ENCODE measurements at regions not wholly inside any gene's neighbourhood (a gene's known extent, or its start where the extent isn't known, plus 50 kb on each side); places are given as distances from the start of the nearest gene placed in this dataset.
"Not testable (repeated sequence)": the region's sequence is repeated elsewhere in the genome, so short reads cannot be mapped to it uniquely, and the experiment has no call there.

DNA sequence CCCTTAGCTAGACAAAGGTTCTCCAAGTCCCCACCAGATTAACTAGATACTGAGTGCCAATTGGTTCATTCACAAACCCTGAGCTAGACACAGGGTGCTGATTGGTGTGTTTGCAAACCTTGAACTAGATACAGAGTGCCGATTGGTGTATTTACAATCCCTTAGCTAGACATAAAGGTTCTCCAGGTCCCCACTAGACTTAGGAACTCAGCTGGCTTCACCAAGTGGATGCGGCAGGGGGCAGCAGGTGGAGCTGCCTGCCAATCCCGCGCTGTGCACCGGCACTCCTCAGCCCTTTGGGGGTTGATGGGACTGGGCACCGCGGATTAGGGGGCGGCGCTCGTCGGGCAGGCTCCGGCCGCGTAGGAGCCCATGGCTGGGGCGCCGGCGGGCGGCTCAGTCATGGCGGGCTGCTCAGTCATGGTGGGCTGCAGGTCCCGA is 157.6 kb downstream of the KLRB1 start:
- H3K9me3 ChIP-seq (ENCODE audit: insufficient read depth in 2 of 2, low read depth in 1 of 2, low read length in 1 of 2); H4K5ac ChIP-seq (ENCODE audit: insufficient read length, low read depth, low read length); H3K4me1 ChIP-seq (replicated peaks in 1 of 4; ENCODE audit: control insufficient read depth in 3 of 4, insufficient read depth in 4 of 4, low read length in 3 of 4); H3K4ac ChIP-seq (replicated peaks; ENCODE audit: insufficient read length, low read depth, low read length); DNase-seq (ENCODE audit: low read depth in 1 of 2, low spot score in 2 of 2); H2BK5ac ChIP-seq (ENCODE audit: low read depth, low read length); H4K20me1 ChIP-seq (replicated peaks in 1 of 2; ENCODE audit: control insufficient read depth in 1 of 2, insufficient read depth in 2 of 2, low read length in 2 of 2); H3K79me2 ChIP-seq (ENCODE audit: control insufficient read depth in 1 of 2, insufficient read depth in 2 of 2, low read length in 2 of 2); H3K27ac ChIP-seq (ENCODE audit: low read depth, low read length); H3K79me1 ChIP-seq (ENCODE audit: low read depth, low read length); H3K23me2 ChIP-seq (ENCODE audit: low read depth, low read length); H3K4me2 ChIP-seq (ENCODE audit: insufficient read depth in 1 of 2, low read depth in 2 of 2, low read length in 2 of 2); H3K27me3 ChIP-seq (replicated peaks in 1 of 4; ENCODE audit: control insufficient read depth in 3 of 4, extremely low read depth in 1 of 4, insufficient read depth in 3 of 4, low read length in 3 of 4); H4K91ac ChIP-seq (replicated peaks; ENCODE audit: insufficient read length, low read length); H2BK12ac ChIP-seq (ENCODE audit: low read depth, low read length); H3K9ac ChIP-seq (replicated peaks in 1 of 4; ENCODE audit: extremely low read depth in 1 of 4, low read depth in 3 of 4, low read length in 3 of 4); H2AK5ac ChIP-seq (ENCODE audit: low read depth, low read length); H2BK15ac ChIP-seq (ENCODE audit: low read length); H3K4me3 ChIP-seq (ENCODE audit: extremely low read depth in 1 of 4, insufficient read depth in 2 of 4, low read depth in 3 of 4, low read length in 4 of 4); H3K14ac ChIP-seq (ENCODE audit: insufficient read length); H2BK20ac ChIP-seq (ENCODE audit: low read length); H3K23ac ChIP-seq (ENCODE audit: insufficient read length); H2BK120ac ChIP-seq (replicated peaks; ENCODE audit: low read depth, low read length); H4K8ac ChIP-seq (ENCODE audit: extremely low read depth, insufficient read depth, low read length); H3K56ac ChIP-seq (replicated peaks; ENCODE audit: insufficient read length, low read depth, low read length); H3K18ac ChIP-seq (ENCODE audit: extremely low read depth, low read length); FAIRE-seq; H2AFZ ChIP-seq (ENCODE audit: low read length); H3K36me3 ChIP-seq (ENCODE audit: control insufficient read depth in 2 of 4, insufficient read depth in 4 of 4, low read length in 3 of 4): not testable (repeated sequence)
- ChIA-PET POLR2A (ENCODE audit: partially characterized antibody) (interaction anchor here (2.1 kb wide), 1 partner anchor 198 kb away, joined by 5 read pairs; no protein-coding TSS in a partner anchor), CTCF (ENCODE audit: partially characterized antibody) (interaction anchor here (1.7 to 1.8 kb wide), 2 partner anchors 19 to 72 kb away, joined by 7 to 9 read pairs; no protein-coding TSS in a partner anchor)
- WGBS, 2 experiments (ENCODE audit: extremely low coverage in 1 of 2, insufficient coverage in 1 of 2, insufficient read length in 1 of 2, insufficient replicate concordance in 2 of 2, low coverage in 1 of 2, low lambda C conversion rate in 2 of 2, missing lambda C conversion rate in 1 of 2), result 98% methylated on average over 10 of the region's 20 CpGs; no CpG with 5 or more reads in 1 of the 2 experiments
- 0 out of 2 replicates have a peak, but pooled peaks have one; percentile 4 for TF ChIP-seq SP1 (IDR thresholded peaks at IDR 0.05; ENCODE audit: low read depth, low read length)
